SU-DHL-6 (cell line): ENCODE measurements at regions not wholly inside any gene's neighbourhood (a gene's known extent, or its start where the extent isn't known, plus 50 kb on each side); places are given as distances from the start of the nearest gene placed in this dataset.

Experiments
- CTCF ChIP-seq: fragments of 200-600 bp; sonication (generic); IDR thresholded peaks from one replicate; pipeline ENCODE4 v1.5.1; 2017; ENCODE audit warnings: antibody characterized with exemption, mild to moderate bottlenecking, low read length, moderate library complexity; ENCODE audit not compliant: insufficient read depth, poor library complexity, severe bottlenecking
- EZH2phosphoT487 ChIP-seq: fragments of 200-600 bp; sonication (generic), shearing (Covaris generic); conservative IDR thresholded peaks from 2 replicates; pipeline ENCODE4 v1.6.1; 2018; ENCODE audit warnings: mild to moderate bottlenecking, antibody characterized with exemption, low read length, moderate library complexity, mixed read lengths

GRCh38 chr5:87850843-87851242 is 417.8 kb downstream of the TMEM161B start:
- no peak for TF ChIP-seq CTCF
- no peak for TF ChIP-seq EZH2phosphoT487
